Activated CD8-positive, alpha-beta memory T cell treated with anti-CD3 and anti-CD28 coated beads, Interleukin-2, amount 50 U/mL, for 4 hours (primary cell): ENCODE measurements at regions not wholly inside any gene's neighbourhood (a gene's known extent, or its start where the extent isn't known, plus 50 kb on each side); places are given as distances from the start of the nearest gene placed in this dataset.

Source experiments
- DNase-seq: peaks from one replicate; pipeline ENCODE4 v3.0.0-alpha.2; 2020

DNA sequence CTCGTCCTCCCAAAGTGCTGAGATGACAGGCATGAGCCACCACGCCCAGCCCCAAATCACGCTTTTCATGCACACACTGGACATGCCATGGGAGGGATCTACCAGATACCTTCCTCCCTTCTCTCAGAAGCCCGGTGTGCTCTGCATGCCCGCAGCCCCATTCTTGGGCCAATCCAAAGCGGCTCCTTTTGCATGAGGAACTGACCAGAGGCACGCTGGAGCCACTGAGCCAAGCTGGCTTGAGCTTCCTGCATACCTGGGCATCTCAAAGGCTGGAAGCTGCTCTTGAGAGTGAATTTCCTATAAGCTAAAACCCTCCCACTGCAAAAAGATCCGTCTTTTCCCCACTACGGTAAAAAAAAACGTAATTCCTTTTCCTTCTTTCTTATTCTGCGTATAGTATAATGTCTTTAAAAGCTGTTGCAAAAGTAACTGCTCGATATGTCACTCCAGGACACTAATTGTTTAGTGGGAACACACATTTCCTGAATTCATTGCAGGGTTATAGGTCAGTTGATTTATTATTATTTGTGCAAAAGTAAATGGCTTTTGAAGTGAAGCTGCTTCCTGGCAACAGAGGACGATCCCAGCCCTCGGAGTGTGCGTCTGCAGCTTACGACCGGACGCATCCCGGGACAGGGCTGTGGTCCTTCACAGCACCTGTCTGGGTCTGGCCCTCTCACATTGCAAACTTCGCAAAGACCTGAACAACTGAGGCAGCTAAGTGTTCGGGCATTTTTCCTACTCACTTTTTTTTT lies 61.8 kb upstream of the ETS2 start:
- no peak for DNase-seq

- no peak for DNase-seq
Measured at GRCh38 chr21:38744861-38745260, 60.9 kb upstream of the ETS2 start.

DNA sequence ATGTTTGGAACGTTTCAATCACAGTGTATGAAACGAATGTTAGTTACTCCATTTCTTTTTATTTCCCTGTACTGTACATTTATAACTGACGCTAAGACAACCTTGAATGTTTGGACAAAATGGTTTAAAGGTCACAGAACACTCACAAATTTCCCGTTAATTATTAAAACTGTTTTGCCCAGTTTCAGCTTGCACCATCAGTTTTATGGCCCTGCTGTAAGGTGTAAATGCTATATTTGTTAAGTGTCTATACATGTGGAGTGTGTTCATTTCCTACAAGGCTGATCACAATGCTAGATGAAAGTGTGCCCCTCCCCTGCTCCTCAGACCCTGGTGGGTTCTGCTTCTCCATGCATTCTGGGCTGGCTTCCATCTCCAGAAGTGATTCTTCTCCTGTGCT lies 57.9 kb upstream of the ETS2 start:
- no peak for DNase-seq

DNA sequence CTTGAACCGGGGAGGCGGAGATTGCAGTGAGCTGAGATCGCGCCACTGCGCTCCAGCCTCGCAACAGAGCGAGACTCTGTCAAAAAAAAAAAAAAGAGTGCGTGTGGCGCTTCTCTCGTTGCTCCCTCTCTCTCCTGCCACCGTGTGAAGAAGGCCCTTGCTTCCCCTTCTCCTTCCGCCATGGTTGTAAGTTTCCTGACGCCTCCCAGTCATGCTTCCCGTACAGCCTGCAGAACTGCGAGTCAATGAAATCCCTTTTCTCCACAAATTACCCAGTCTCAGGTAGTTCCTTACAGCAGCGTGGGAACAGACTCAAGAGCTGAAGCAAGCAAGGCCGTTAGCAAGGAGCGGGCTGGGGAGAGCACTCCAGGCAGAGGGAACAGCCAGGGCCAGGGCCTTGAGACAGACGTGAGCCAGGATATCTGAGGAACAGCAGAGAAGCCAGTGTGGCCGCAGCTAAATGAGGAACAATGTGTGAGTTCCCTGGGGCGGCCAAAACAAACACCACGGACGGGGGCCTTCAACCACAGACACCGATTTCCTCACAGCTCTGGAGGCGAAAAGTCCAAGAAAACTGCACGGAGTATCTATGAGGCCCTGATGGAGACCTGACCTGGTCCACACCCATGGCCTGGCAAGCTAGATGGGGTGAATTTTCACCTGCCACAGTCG lies 54.2 kb upstream of the ETS2 start:
- DNase-seq, result no peak

- DNase-seq, result no peak
Measured at GRCh38 chr21:38752051-38752505, 53.7 kb upstream of the ETS2 start.

- DNase-seq, result no peak
Measured at GRCh38 chr21:38753114-38753513, 52.6 kb upstream of the ETS2 start.

- DNase-seq, result no peak
Measured at GRCh38 chr21:38753557-38753971, 52.2 kb upstream of the ETS2 start.
